WTC11 (cell line): ENCODE measurements at regions not wholly inside any gene's neighbourhood (a gene's known extent, or its start where the extent isn't known, plus 50 kb on each side); places are given as distances from the start of the nearest gene placed in this dataset.

Experiments used
- ATAC-seq: fragments of 200-7000 bp; cut with Tn5 transposase; 2 replicates; pipeline ENCODE4 v1.10.0; 2021; ENCODE audit warnings: mild to moderate bottlenecking, moderate library complexity
- CTCF ChIA-PET: fragments of 300-600 bp; sonication (Branson Sonifier 250); formaldehyde crosslinking; loops from one replicate; lab custom pipeline; 2021; ENCODE audit warnings: antibody characterized with exemption; lab: Charles Lee
- POLR2A ChIA-PET: fragments of 350-600 bp; sonication (Branson Sonifier 250); formaldehyde crosslinking; loops from one replicate; lab custom pipeline; 2021; ENCODE audit warnings: antibody characterized with exemption; lab: Charles Lee
- DNase-seq: peaks from one replicate; pipeline ENCODE4 v3.0.0; 2021; ENCODE audit warnings: low spot score
- H3K27ac Mint-ChIP-seq: 2 replicates; pipeline ENCODE4 v1.8.0; 2021; ENCODE audit warnings: mixed read lengths
- H3K27me3 Mint-ChIP-seq: 2 replicates; pipeline ENCODE4 v1.8.0; 2021; ENCODE audit warnings: low read depth, mild to moderate bottlenecking, moderate library complexity, mixed read lengths
- H3K36me3 Mint-ChIP-seq: 2 replicates; pipeline ENCODE4 v1.8.0; 2021; ENCODE audit warnings: mixed read lengths
- H3K4me1 Mint-ChIP-seq: 2 replicates; pipeline ENCODE4 v1.8.0; 2022; ENCODE audit warnings: mixed read lengths
- H3K4me3 Mint-ChIP-seq: 2 replicates; pipeline ENCODE4 v1.8.0; 2021; ENCODE audit warnings: mild to moderate bottlenecking, moderate library complexity, mixed read lengths
- H3K9me3 Mint-ChIP-seq: 2 replicates; pipeline ENCODE4 v1.8.0; 2021; ENCODE audit warnings: mixed read lengths
- CREM ChIP-seq: sonication (generic); formaldehyde crosslinking; IDR thresholded peaks from 2 replicates; pipeline ENCODE4 v1.8.1; 2022; ENCODE audit warnings: mild to moderate bottlenecking, missing genetic modification reagents, moderate library complexity
- ELF4 ChIP-seq: sonication (generic); formaldehyde crosslinking; IDR thresholded peaks from 2 replicates; pipeline ENCODE4 v1.8.1; 2022; ENCODE audit warnings: low read depth, mild to moderate bottlenecking, moderate library complexity, missing genetic modification reagents
- JUN ChIP-seq: sonication (generic); formaldehyde crosslinking; IDR thresholded peaks from 2 replicates; pipeline ENCODE4 v1.8.0; 2023; ENCODE audit warnings: mild to moderate bottlenecking, missing genetic modification reagents
- KAT7 ChIP-seq: sonication (generic); formaldehyde crosslinking; IDR thresholded peaks from 2 replicates; pipeline ENCODE4 v1.8.1; 2023; ENCODE audit warnings: missing genetic modification reagents, mild to moderate bottlenecking, borderline replicate concordance
- MXD4 ChIP-seq: fragments of 250-450 bp; sonication (Bioruptor Pico); IDR thresholded peaks from 2 replicates; pipeline ENCODE4 v1.8.0; 2021; ENCODE audit warnings: mild to moderate bottlenecking, moderate library complexity, borderline replicate concordance
- SMAD3 ChIP-seq: sonication (generic); formaldehyde crosslinking; IDR thresholded peaks from 2 replicates; pipeline ENCODE4 v1.8.0; 2022; ENCODE audit warnings: missing genetic modification reagents, mild to moderate bottlenecking, borderline replicate concordance
- SMAD4 ChIP-seq: sonication (generic); formaldehyde crosslinking; IDR thresholded peaks from 2 replicates; pipeline ENCODE4 v1.8.0; 2022; ENCODE audit warnings: mild to moderate bottlenecking, missing genetic modification reagents
- ZNF263 ChIP-seq: sonication (generic); formaldehyde crosslinking; IDR thresholded peaks from 2 replicates; pipeline ENCODE4 v1.8.1; 2022; ENCODE audit warnings: low read depth, mild to moderate bottlenecking, moderate library complexity, missing genetic modification reagents
- ZNF317 ChIP-seq: sonication (generic); formaldehyde crosslinking; IDR thresholded peaks from 2 replicates; pipeline ENCODE4 v1.8.1; 2023; ENCODE audit warnings: low read depth, mild to moderate bottlenecking, moderate library complexity, missing genetic modification reagents, borderline replicate concordance
- TF ChIP-seq, protein P1 (sequence below): sonication (generic); formaldehyde crosslinking; IDR thresholded peaks from 2 replicates; pipeline ENCODE4 v1.8.1; 2023; ENCODE audit warnings: mild to moderate bottlenecking, missing genetic modification reagents, moderate library complexity
- TF ChIP-seq, protein P2 (sequence below): sonication (generic); formaldehyde crosslinking; IDR thresholded peaks from 2 replicates; pipeline ENCODE4 v1.8.0; 2023; ENCODE audit warnings: mild to moderate bottlenecking, missing genetic modification reagents
- TF ChIP-seq, protein P3 (sequence below): fragments of 250-450 bp; sonication (Bioruptor Pico); IDR thresholded peaks from 2 replicates; pipeline ENCODE4 v2.1.2; 2022; ENCODE audit warnings: mild to moderate bottlenecking, moderate library complexity
- TF ChIP-seq, protein P4 (sequence below): fragments of 250-450 bp; sonication (Bioruptor Pico); IDR thresholded peaks from 2 replicates; pipeline ENCODE4 v1.9.0; 2021; ENCODE audit warnings: mild to moderate bottlenecking, borderline replicate concordance
- TF ChIP-seq, protein P5 (sequence below): sonication (generic); formaldehyde crosslinking; IDR thresholded peaks from 2 replicates; pipeline ENCODE4 v1.8.0; 2023; ENCODE audit warnings: missing genetic modification reagents, mild to moderate bottlenecking, borderline replicate concordance
- TF ChIP-seq, protein P6 (sequence below): sonication (generic); formaldehyde crosslinking; IDR thresholded peaks from 2 replicates; pipeline ENCODE4 v1.8.1; 2023; ENCODE audit warnings: mild to moderate bottlenecking, missing genetic modification reagents
- TF ChIP-seq, protein P7 (sequence below): sonication (generic); formaldehyde crosslinking; IDR thresholded peaks from 2 replicates; pipeline ENCODE4 v1.8.0; 2022; ENCODE audit warnings: mild to moderate bottlenecking, missing genetic modification reagents

DNA sequence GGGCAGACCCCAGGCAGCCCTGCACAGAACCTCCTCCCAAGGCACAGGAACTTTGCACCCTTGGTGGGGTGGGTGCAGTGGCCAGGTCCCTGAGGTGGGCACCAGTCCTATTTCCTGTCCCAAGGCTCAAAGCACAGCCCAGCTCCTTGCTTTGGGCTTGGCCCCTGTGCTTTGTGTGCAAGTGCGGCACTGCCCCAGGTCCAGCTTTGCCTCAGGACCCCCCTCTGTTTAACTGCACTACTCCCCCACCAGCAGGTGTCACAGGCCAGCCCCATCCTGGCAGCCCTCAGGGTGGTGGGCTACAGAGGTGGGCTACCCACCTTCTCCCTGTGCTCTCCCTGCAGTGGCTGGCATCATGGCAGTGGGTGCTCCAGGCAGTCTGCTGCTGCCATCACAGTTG, 2469.0 kb downstream of the PCDH7 start (continued):
- TF ChIP-seq, protein P1, sequence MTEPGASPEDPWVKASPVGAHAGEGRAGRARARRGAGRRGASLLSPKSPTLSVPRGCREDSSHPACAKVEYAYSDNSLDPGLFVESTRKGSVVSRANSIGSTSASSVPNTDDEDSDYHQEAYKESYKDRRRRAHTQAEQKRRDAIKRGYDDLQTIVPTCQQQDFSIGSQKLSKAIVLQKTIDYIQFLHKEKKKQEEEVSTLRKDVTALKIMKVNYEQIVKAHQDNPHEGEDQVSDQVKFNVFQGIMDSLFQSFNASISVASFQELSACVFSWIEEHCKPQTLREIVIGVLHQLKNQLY (CRISPR knock-in tag), result no peak
- TF ChIP-seq MXD4 (CRISPR knock-in tag) (no peak), ZNF263 (CRISPR knock-in tag) (no peak), CREM (no peak)
- TF ChIP-seq, protein P2, sequence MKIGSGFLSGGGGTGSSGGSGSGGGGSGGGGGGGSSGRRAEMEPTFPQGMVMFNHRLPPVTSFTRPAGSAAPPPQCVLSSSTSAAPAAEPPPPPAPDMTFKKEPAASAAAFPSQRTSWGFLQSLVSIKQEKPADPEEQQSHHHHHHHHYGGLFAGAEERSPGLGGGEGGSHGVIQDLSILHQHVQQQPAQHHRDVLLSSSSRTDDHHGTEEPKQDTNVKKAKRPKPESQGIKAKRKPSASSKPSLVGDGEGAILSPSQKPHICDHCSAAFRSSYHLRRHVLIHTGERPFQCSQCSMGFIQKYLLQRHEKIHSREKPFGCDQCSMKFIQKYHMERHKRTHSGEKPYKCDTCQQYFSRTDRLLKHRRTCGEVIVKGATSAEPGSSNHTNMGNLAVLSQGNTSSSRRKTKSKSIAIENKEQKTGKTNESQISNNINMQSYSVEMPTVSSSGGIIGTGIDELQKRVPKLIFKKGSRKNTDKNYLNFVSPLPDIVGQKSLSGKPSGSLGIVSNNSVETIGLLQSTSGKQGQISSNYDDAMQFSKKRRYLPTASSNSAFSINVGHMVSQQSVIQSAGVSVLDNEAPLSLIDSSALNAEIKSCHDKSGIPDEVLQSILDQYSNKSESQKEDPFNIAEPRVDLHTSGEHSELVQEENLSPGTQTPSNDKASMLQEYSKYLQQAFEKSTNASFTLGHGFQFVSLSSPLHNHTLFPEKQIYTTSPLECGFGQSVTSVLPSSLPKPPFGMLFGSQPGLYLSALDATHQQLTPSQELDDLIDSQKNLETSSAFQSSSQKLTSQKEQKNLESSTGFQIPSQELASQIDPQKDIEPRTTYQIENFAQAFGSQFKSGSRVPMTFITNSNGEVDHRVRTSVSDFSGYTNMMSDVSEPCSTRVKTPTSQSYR (CRISPR knock-in tag), result no peak
- TF ChIP-seq, protein P3, sequence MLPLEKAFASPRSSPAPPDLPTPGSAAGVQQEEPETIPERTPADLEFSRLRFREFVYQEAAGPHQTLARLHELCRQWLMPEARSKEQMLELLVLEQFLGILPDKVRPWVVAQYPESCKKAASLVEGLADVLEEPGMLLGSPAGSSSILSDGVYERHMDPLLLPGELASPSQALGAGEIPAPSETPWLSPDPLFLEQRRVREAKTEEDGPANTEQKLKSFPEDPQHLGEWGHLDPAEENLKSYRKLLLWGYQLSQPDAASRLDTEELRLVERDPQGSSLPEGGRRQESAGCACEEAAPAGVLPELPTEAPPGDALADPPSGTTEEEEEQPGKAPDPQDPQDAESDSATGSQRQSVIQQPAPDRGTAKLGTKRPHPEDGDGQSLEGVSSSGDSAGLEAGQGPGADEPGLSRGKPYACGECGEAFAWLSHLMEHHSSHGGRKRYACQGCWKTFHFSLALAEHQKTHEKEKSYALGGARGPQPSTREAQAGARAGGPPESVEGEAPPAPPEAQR (CRISPR knock-in tag), result no peak

DNA sequence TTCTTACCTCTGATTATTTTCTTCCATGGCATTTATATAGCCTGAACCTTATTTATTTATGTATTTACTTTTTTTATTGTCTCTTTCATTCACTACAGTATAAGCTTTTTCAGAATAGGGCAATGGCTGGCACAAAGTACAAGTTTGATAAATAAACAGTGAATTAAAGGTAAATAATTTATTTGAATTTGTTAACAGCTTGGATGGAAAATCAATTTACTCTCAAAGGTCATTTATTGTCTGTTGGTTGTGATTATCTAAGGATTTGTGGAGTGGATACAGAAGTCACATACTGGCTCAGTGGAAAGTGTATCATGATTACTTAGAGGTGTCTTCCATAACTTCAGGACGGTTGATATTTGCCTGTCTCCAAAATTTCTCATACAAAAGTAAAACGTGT, 2472.9 kb downstream of the PCDH7 start:
- Mint-ChIP-seq H3K4me3 (no peak overlapping the region), H3K27ac (no peak overlapping the region), H3K4me1 (peaks cover 11% of the 10 kb centered on the region), H3K36me3 (peaks cover under 1% of the 10 kb centered on the region; the same call in 1 of the 2 replicates), H3K9me3 (peaks cover 8% of the 10 kb centered on the region), H3K27me3 (no peaks in the 10 kb centered on the region)
- CTCF ChIA-PET, result no interaction called here
- no peak for ATAC-seq
- no peak for DNase-seq
- POLR2A ChIA-PET, result no interaction called here
- TF ChIP-seq SMAD4 (no peak), ZNF317 (CRISPR knock-in tag) (no peak), JUN (CRISPR knock-in tag) (no peak), ELF4 (no peak), SMAD3 (no peak), KAT7 (CRISPR knock-in tag) (no peak)
- TF ChIP-seq, protein P4, sequence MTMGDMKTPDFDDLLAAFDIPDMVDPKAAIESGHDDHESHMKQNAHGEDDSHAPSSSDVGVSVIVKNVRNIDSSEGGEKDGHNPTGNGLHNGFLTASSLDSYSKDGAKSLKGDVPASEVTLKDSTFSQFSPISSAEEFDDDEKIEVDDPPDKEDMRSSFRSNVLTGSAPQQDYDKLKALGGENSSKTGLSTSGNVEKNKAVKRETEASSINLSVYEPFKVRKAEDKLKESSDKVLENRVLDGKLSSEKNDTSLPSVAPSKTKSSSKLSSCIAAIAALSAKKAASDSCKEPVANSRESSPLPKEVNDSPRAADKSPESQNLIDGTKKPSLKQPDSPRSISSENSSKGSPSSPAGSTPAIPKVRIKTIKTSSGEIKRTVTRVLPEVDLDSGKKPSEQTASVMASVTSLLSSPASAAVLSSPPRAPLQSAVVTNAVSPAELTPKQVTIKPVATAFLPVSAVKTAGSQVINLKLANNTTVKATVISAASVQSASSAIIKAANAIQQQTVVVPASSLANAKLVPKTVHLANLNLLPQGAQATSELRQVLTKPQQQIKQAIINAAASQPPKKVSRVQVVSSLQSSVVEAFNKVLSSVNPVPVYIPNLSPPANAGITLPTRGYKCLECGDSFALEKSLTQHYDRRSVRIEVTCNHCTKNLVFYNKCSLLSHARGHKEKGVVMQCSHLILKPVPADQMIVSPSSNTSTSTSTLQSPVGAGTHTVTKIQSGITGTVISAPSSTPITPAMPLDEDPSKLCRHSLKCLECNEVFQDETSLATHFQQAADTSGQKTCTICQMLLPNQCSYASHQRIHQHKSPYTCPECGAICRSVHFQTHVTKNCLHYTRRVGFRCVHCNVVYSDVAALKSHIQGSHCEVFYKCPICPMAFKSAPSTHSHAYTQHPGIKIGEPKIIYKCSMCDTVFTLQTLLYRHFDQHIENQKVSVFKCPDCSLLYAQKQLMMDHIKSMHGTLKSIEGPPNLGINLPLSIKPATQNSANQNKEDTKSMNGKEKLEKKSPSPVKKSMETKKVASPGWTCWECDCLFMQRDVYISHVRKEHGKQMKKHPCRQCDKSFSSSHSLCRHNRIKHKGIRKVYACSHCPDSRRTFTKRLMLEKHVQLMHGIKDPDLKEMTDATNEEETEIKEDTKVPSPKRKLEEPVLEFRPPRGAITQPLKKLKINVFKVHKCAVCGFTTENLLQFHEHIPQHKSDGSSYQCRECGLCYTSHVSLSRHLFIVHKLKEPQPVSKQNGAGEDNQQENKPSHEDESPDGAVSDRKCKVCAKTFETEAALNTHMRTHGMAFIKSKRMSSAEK (CRISPR knock-in tag), result no peak
- TF ChIP-seq, protein P5, sequence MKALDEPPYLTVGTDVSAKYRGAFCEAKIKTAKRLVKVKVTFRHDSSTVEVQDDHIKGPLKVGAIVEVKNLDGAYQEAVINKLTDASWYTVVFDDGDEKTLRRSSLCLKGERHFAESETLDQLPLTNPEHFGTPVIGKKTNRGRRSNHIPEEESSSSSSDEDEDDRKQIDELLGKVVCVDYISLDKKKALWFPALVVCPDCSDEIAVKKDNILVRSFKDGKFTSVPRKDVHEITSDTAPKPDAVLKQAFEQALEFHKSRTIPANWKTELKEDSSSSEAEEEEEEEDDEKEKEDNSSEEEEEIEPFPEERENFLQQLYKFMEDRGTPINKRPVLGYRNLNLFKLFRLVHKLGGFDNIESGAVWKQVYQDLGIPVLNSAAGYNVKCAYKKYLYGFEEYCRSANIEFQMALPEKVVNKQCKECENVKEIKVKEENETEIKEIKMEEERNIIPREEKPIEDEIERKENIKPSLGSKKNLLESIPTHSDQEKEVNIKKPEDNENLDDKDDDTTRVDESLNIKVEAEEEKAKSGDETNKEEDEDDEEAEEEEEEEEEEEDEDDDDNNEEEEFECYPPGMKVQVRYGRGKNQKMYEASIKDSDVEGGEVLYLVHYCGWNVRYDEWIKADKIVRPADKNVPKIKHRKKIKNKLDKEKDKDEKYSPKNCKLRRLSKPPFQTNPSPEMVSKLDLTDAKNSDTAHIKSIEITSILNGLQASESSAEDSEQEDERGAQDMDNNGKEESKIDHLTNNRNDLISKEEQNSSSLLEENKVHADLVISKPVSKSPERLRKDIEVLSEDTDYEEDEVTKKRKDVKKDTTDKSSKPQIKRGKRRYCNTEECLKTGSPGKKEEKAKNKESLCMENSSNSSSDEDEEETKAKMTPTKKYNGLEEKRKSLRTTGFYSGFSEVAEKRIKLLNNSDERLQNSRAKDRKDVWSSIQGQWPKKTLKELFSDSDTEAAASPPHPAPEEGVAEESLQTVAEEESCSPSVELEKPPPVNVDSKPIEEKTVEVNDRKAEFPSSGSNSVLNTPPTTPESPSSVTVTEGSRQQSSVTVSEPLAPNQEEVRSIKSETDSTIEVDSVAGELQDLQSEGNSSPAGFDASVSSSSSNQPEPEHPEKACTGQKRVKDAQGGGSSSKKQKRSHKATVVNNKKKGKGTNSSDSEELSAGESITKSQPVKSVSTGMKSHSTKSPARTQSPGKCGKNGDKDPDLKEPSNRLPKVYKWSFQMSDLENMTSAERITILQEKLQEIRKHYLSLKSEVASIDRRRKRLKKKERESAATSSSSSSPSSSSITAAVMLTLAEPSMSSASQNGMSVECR (CRISPR knock-in tag), result no peak
- TF ChIP-seq, protein P6, sequence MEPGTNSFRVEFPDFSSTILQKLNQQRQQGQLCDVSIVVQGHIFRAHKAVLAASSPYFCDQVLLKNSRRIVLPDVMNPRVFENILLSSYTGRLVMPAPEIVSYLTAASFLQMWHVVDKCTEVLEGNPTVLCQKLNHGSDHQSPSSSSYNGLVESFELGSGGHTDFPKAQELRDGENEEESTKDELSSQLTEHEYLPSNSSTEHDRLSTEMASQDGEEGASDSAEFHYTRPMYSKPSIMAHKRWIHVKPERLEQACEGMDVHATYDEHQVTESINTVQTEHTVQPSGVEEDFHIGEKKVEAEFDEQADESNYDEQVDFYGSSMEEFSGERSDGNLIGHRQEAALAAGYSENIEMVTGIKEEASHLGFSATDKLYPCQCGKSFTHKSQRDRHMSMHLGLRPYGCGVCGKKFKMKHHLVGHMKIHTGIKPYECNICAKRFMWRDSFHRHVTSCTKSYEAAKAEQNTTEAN (CRISPR knock-in tag), result no peak
- TF ChIP-seq, protein P7, sequence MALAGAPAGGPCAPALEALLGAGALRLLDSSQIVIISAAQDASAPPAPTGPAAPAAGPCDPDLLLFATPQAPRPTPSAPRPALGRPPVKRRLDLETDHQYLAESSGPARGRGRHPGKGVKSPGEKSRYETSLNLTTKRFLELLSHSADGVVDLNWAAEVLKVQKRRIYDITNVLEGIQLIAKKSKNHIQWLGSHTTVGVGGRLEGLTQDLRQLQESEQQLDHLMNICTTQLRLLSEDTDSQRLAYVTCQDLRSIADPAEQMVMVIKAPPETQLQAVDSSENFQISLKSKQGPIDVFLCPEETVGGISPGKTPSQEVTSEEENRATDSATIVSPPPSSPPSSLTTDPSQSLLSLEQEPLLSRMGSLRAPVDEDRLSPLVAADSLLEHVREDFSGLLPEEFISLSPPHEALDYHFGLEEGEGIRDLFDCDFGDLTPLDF (CRISPR knock-in tag), result no peak
